Thyroid gland (tissue), 4 donors: ENCODE measurements at regions not wholly inside any gene's neighbourhood (a gene's known extent, or its start where the extent isn't known, plus 50 kb on each side); places are given as distances from the start of the nearest gene placed in this dataset.

Experiments
- POLR2A ChIP-seq, 2 donors: fragments of 450-650 bp; IDR thresholded peaks; one replicate each; pipeline ENCODE4 v1.6.1; 2017; ENCODE audit warnings: antibody characterized with exemption in 2 of 2, mild to moderate bottlenecking in 2 of 2, moderate library complexity in 1 of 2
- TF ChIP-seq, protein P1 (sequence below), 6 experiments: fragments of 200-600 bp in 3 of 6; fragments of 450-650 bp in 3 of 6; sonication (generic) in 3 of 6; IDR thresholded peaks; one replicate each; pipeline ENCODE4 v1.5.1; 2016 to 2019; ENCODE audit warnings: antibody characterized with exemption in 6 of 6, mild to moderate bottlenecking in 2 of 6, inconsistent platforms in 1 of 6, moderate library complexity in 1 of 6

DNA sequence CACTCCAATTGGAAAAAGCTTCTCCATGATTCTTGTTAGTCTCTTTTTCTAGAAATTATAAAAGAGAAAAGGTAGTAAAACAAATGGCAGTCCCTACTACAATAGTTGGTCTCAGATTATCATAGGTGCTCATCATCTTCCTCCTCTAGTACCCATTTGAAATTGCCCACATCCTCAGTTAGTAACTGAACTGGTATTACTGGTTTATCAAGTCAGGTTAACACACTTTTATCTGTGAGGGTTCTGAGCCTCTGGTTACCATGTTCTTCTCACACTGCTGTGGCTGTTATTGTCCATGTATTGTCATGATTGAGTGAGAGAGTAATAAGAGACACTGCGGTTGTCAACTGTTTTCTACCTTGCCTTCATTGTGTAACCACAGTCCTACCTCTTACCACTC is 901.7 kb downstream of the TLE1 start:
- no peak for TF ChIP-seq POLR2A (IDR thresholded peaks at IDR 0.05)
- TF ChIP-seq, protein P1, sequence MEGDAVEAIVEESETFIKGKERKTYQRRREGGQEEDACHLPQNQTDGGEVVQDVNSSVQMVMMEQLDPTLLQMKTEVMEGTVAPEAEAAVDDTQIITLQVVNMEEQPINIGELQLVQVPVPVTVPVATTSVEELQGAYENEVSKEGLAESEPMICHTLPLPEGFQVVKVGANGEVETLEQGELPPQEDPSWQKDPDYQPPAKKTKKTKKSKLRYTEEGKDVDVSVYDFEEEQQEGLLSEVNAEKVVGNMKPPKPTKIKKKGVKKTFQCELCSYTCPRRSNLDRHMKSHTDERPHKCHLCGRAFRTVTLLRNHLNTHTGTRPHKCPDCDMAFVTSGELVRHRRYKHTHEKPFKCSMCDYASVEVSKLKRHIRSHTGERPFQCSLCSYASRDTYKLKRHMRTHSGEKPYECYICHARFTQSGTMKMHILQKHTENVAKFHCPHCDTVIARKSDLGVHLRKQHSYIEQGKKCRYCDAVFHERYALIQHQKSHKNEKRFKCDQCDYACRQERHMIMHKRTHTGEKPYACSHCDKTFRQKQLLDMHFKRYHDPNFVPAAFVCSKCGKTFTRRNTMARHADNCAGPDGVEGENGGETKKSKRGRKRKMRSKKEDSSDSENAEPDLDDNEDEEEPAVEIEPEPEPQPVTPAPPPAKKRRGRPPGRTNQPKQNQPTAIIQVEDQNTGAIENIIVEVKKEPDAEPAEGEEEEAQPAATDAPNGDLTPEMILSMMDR (IDR thresholded peaks at IDR 0.05) = no peak
